Activated CD8-positive, alpha-beta memory T cell treated with anti-CD3 and anti-CD28 coated beads, Interleukin-2, amount 10 ng/mL, durations not matched to agents 7 days and 5 days (primary cell): ENCODE measurements at regions not wholly inside any gene's neighbourhood (a gene's known extent, or its start where the extent isn't known, plus 50 kb on each side); places are given as distances from the start of the nearest gene placed in this dataset.

ENCODE experiments used
- ATAC-seq: fragments of 150-1000 bp; cut with Tn5 transposase; one replicate; pipeline ENCODE4 v1.10.0; 2021; ENCODE audit warnings: moderate library complexity
- CTCF ChIA-PET: fragments of 350-600 bp; sonication (Branson Sonifier 250); formaldehyde crosslinking; loops from one replicate; lab custom pipeline; 2021; ENCODE audit warnings: antibody characterized with exemption; lab: Charles Lee
- DNase-seq: peaks from one replicate; pipeline ENCODE4 v3.0.0-alpha.2; 2020
- H3K27ac Mint-ChIP-seq: one replicate; pipeline ENCODE4 v1.8.0; 2021; ENCODE audit warnings: mild to moderate bottlenecking, mixed read lengths
- H3K27me3 Mint-ChIP-seq: one replicate; pipeline ENCODE4 v1.8.0; 2021; ENCODE audit warnings: mixed read lengths
- H3K36me3 Mint-ChIP-seq: one replicate; pipeline ENCODE4 v1.8.0; 2021; ENCODE audit warnings: mild to moderate bottlenecking, mixed read lengths
- H3K4me1 Mint-ChIP-seq: one replicate; pipeline ENCODE4 v1.8.0; 2021; ENCODE audit warnings: mixed read lengths
- H3K4me3 Mint-ChIP-seq: one replicate; pipeline ENCODE4 v1.8.0; 2021; ENCODE audit warnings: mild to moderate bottlenecking, moderate library complexity, mixed read lengths
- H3K9me3 Mint-ChIP-seq: one replicate; pipeline ENCODE4 v1.8.0; 2022; ENCODE audit warnings: low read depth, mixed read lengths

GRCh38 chr3:14346642-14347041, 55.8 kb upstream of the SLC6A6 start:
- CTCF ChIA-PET, result no interaction called here
- H3K27me3 Mint-ChIP-seq, result peaks cover 20% of the 10 kb centered on the region
- no peaks in the 10 kb centered on the region for H3K36me3 Mint-ChIP-seq
- no peak for DNase-seq
- no peaks in the 10 kb centered on the region for H3K9me3 Mint-ChIP-seq
- no peak for ATAC-seq
- H3K4me1 Mint-ChIP-seq, result no peaks in the 10 kb centered on the region
- no peak overlapping the region for H3K27ac Mint-ChIP-seq
- H3K4me3 Mint-ChIP-seq, result no peak overlapping the region

GRCh38 chr3:14347110-14347509, 55.3 kb upstream of the SLC6A6 start:
- ATAC-seq (no peak), DNase-seq (no peak)
- Mint-ChIP-seq H3K36me3 (no peaks in the 10 kb centered on the region), H3K9me3 (no peaks in the 10 kb centered on the region), H3K27ac (no peak overlapping the region), H3K27me3 (peaks cover 20% of the 10 kb centered on the region), H3K4me3 (no peak overlapping the region), H3K4me1 (no peaks in the 10 kb centered on the region)
- CTCF ChIA-PET, result no interaction called here

- Mint-ChIP-seq H3K27me3 (peaks cover 18% of the 10 kb centered on the region), H3K9me3 (no peaks in the 10 kb centered on the region), H3K27ac (no peak overlapping the region), H3K4me1 (peaks cover 2% of the 10 kb centered on the region), H3K4me3 (no peak overlapping the region), H3K36me3 (no peaks in the 10 kb centered on the region)
- DNase-seq, result no peak
- no peak for ATAC-seq
- CTCF ChIA-PET, result interaction anchor here (0.7 to 1.6 kb wide), 2 partner anchors 109 to 117 kb away, joined by 3 to 4 read pairs; no protein-coding TSS in a partner anchor
These were observed 50.8 kb upstream of the SLC6A6 start for GRCh38 chr3:14351617-14352001.

- no peaks in the 10 kb centered on the region for H3K36me3 Mint-ChIP-seq
- CTCF ChIA-PET, result interaction anchor here (0.7 to 1.6 kb wide), 3 partner anchors 109 to 149 kb away, joined by 3 to 4 read pairs (median 3); no protein-coding TSS in a partner anchor
- no peak overlapping the region for H3K27ac Mint-ChIP-seq
- H3K27me3 Mint-ChIP-seq, result peaks cover 15% of the 10 kb centered on the region
- H3K4me3 Mint-ChIP-seq, result no peak overlapping the region
- peaks cover 2% of the 10 kb centered on the region for H3K4me1 Mint-ChIP-seq
- DNase-seq (no peak), ATAC-seq (no peak)
- no peaks in the 10 kb centered on the region for H3K9me3 Mint-ChIP-seq
These were observed 50.3 kb upstream of the SLC6A6 start for GRCh38 chr3:14352002-14352627.
